ENCODE measurements at regions not wholly inside any gene's neighbourhood (a gene's known extent, or its start where the extent isn't known, plus 50 kb on each side); places are given as distances from the start of the nearest gene placed in this dataset.

- Histone ChIP-seq H3K4me3 (no peak overlapping the region), H3K4me1 (peaks cover 5 to 24% (median 11%) of the 10 kb centered on the region in 9 donors), H3K27me3 (no peaks in the 10 kb centered on the region), H3K27ac (no peak overlapping the region), H3K9me3 (peaks cover 0 to 8% (median 0%) of the 10 kb centered on the region in 11 donors), H3K36me3 (no peaks in the 10 kb centered on the region)
- DNase-seq = no peak
- no peak for TF ChIP-seq CTCF (IDR thresholded peaks at IDR 0.05)
- intact Hi-C loops (cut with DNase I) = no loop called here
- ATAC-seq = peak in 1 of 8 donors; percentile 38
Measured at GRCh38 chr2:217724471-217724870, 278.3 kb downstream of the TNS1 start.

- ATAC-seq (peak in 1 of 8 donors; percentile 11), DNase-seq (no peak)
- Histone ChIP-seq H3K4me1 (peaks cover 0 to 19% (median 7%) of the 10 kb centered on the region in 9 donors), H3K9me3 (peaks cover 0 to 8% (median 0%) of the 10 kb centered on the region in 11 donors), H3K36me3 (no peaks in the 10 kb centered on the region), H3K27me3 (no peaks in the 10 kb centered on the region), H3K27ac (no peak overlapping the region), H3K4me3 (no peak overlapping the region)
- intact Hi-C loops (cut with DNase I) = no loop called here
- TF ChIP-seq CTCF (IDR thresholded peaks at IDR 0.05) = no peak
- WGBS, 2 donors = 98% methylated on average over 9 of the region's 9 CpGs
Measured at GRCh38 chr2:217723981-217724380, 278.8 kb downstream of the TNS1 start.

GRCh38 chr2:217722883-217723472, 279.8 kb downstream of the TNS1 start:
- intact Hi-C loops (cut with DNase I) = no loop called here

GRCh38 chr2:217717646-217718045, 285.1 kb downstream of the TNS1 start:
- intact Hi-C loops (cut with DNase I) = loop anchor here in 6 of 10 donors (10.0 kb wide), 7 partner anchors 193 to 1033 kb away; partner anchors contain the start of gene IGFBP5 (in 1 of the 6)
- no peaks in the 10 kb centered on the region for H3K27me3 ChIP-seq
- no peak for TF ChIP-seq CTCF (IDR thresholded peaks at IDR 0.05)
- H3K4me1 ChIP-seq = peaks cover 0 to 25% (median 20%) of the 10 kb centered on the region in 9 donors
- peaks cover 0 to 3% (median 0%) of the 10 kb centered on the region in 9 donors for H3K36me3 ChIP-seq
- H3K4me3 ChIP-seq = no peak overlapping the region
- no peak overlapping the region for H3K27ac ChIP-seq
- ATAC-seq (no peak), DNase-seq (no peak)
- H3K9me3 ChIP-seq = peaks cover 0 to 17% (median 0%) of the 10 kb centered on the region in 11 donors
- 96 to 98% methylated on average over 10 of the region's 10 CpGs for WGBS, 2 donors

More at GRCh38 chr2:217722883-217723472, 279.8 kb downstream of the TNS1 start:
- Histone ChIP-seq H3K27ac (no peak overlapping the region), H3K4me1 (peaks cover 0 to 9% (median 0%) of the 10 kb centered on the region in 9 donors), H3K4me3 (no peak overlapping the region), H3K36me3 (no peaks in the 10 kb centered on the region), H3K27me3 (no peaks in the 10 kb centered on the region), H3K9me3 (peaks cover 0 to 8% (median 0%) of the 10 kb centered on the region in 11 donors)
- no peak for DNase-seq
- ATAC-seq = peak in 3 of 8 donors; percentile 12 to 47 (median 46)
- WGBS, 2 donors = 76 to 78% methylated on average over 9 of the region's 9 CpGs
- TF ChIP-seq CTCF (IDR thresholded peaks at IDR 0.05) = no peak
